Nephron (organoid): ENCODE measurements at regions not wholly inside any gene's neighbourhood (a gene's known extent, or its start where the extent isn't known, plus 50 kb on each side); places are given as distances from the start of the nearest gene placed in this dataset.

Experiments used
- H3K27ac Mint-ChIP-seq, 3 experiments: 2 replicates each; pipeline ENCODE4 v1.8.0; 2020; ENCODE audit warnings: mixed read lengths in 3 of 3, mild to moderate bottlenecking in 2 of 3, moderate library complexity in 1 of 3
- H3K27me3 Mint-ChIP-seq: 2 replicates; pipeline ENCODE4 v1.8.0; 2021; ENCODE audit warnings: low read depth, mild to moderate bottlenecking, moderate library complexity, mixed read lengths
- H3K36me3 Mint-ChIP-seq: 2 replicates; pipeline ENCODE4 v1.8.0; 2020; ENCODE audit warnings: low read depth, mixed read lengths
- H3K4me1 Mint-ChIP-seq: 2 replicates; pipeline ENCODE4 v1.8.0; 2020; ENCODE audit warnings: mixed read lengths
- H3K4me3 Mint-ChIP-seq, 3 experiments: 2 replicates each; pipeline ENCODE4 v1.8.0; 2020; ENCODE audit warnings: mild to moderate bottlenecking in 3 of 3, mixed read lengths in 3 of 3, moderate library complexity in 2 of 3
- H3K9me3 Mint-ChIP-seq: 2 replicates; pipeline ENCODE4 v1.8.0; 2020; ENCODE audit warnings: mixed read lengths
- CTCF ChIP-seq, 3 experiments: fragments of 200-600 bp; sonication (generic); IDR thresholded peaks; one replicate each; pipeline ENCODE4 v1.5.0; 2021; ENCODE audit warnings: antibody characterized with exemption in 3 of 3; ENCODE audit not compliant: unreplicated experiment in 3 of 3

- H3K27ac Mint-ChIP-seq, result no peak overlapping the region
- H3K4me1 Mint-ChIP-seq, result no peaks in the 10 kb centered on the region
- H3K4me3 Mint-ChIP-seq, result no peak overlapping the region
- TF ChIP-seq CTCF (IDR thresholded peaks at IDR 0.05; ENCODE audit: unreplicated experiment in 3 of 3), result no peak
- no peaks in the 10 kb centered on the region for H3K9me3 Mint-ChIP-seq
- H3K27me3 Mint-ChIP-seq, result no peaks in the 10 kb centered on the region
- H3K36me3 Mint-ChIP-seq, result no peaks in the 10 kb centered on the region
Measured at GRCh38 chr14:49492151-49492550, 94.0 kb downstream of the RPS29 start.

GRCh38 chr14:49489341-49489740, 96.8 kb downstream of the RPS29 start:
- Mint-ChIP-seq H3K4me1 (no peaks in the 10 kb centered on the region), H3K36me3 (no peaks in the 10 kb centered on the region), H3K27ac (no peak overlapping the region), H3K27me3 (no peaks in the 10 kb centered on the region), H3K4me3 (no peak overlapping the region), H3K9me3 (no peaks in the 10 kb centered on the region)
- no peak for TF ChIP-seq CTCF (IDR thresholded peaks at IDR 0.05; ENCODE audit: unreplicated experiment in 3 of 3)

DNA sequence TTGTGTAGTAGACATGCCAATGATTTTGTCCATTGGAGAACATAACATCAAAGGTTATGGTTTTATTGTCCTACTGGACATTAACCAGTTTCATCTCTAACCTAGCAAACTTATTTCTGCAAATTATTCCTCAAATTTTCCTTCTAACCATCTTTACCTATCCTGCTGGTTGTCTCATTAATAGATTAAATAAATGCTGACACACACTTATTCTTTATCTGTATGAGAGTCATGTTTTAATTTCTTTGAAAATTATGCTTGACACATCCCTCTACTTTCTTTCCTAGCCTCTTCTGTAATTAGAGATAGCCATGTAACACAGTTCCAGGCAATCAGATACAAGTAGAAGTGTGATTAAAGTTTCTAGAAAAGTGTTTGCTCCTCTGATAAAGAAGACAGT, 98.9 kb downstream of the RPS29 start:
- Mint-ChIP-seq H3K9me3 (no peaks in the 10 kb centered on the region), H3K4me1 (no peaks in the 10 kb centered on the region), H3K27me3 (no peaks in the 10 kb centered on the region), H3K36me3 (no peaks in the 10 kb centered on the region), H3K27ac (no peak overlapping the region), H3K4me3 (no peak overlapping the region)
- no peak for TF ChIP-seq CTCF (IDR thresholded peaks at IDR 0.05; ENCODE audit: unreplicated experiment in 3 of 3)

DNA sequence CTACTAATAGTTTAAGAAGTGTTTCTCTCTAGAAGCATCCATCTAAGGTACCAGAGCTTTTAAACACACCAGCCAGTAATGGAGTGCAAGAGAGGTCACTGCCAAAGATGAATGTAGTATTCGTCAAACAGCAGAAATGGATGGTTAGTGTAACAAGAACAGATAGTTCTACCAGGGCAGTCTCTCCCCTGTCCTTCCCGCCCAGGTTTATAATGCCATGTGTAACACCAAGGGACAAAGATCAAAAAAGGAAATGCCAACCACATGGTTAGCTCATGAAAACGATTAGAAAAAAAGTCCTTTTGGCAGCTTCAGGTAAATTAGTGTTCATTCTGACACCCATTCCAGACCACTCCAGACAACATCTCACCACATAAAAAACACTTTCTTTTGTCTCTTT, 100.9 kb downstream of the RPS29 start:
- H3K36me3 Mint-ChIP-seq, result no peaks in the 10 kb centered on the region
- no peak overlapping the region for H3K27ac Mint-ChIP-seq
- H3K27me3 Mint-ChIP-seq, result no peaks in the 10 kb centered on the region
- peaks cover 3% of the 10 kb centered on the region for H3K4me1 Mint-ChIP-seq
- H3K9me3 Mint-ChIP-seq, result peaks cover 3% of the 10 kb centered on the region
- no peak for TF ChIP-seq CTCF (IDR thresholded peaks at IDR 0.05; ENCODE audit: unreplicated experiment in 3 of 3)
- H3K4me3 Mint-ChIP-seq, result no peak overlapping the region

DNA sequence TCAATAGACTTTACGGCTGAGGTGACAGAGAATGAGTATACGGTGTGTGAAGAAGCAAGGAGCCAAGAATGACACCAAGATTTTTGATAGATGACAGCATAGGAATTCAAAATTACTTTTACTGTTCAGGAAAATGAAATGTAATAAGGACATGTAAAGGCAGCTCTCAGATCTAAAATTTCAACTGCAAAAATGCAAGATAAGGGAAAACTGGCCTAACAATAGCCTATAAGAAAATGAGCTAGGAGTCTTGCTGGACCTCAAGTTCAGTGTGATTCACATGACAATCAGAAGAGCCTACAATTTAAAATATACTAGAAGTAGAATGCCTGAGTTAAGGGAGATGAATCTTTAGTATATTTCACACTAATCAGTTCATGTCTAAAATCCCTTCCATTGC, 102.0 kb downstream of the RPS29 start:
- no peak for TF ChIP-seq CTCF (IDR thresholded peaks at IDR 0.05; ENCODE audit: unreplicated experiment in 3 of 3)
- Mint-ChIP-seq H3K4me3 (no peak overlapping the region), H3K27me3 (no peaks in the 10 kb centered on the region), H3K36me3 (no peaks in the 10 kb centered on the region), H3K4me1 (peaks cover 5% of the 10 kb centered on the region), H3K27ac (no peak overlapping the region), H3K9me3 (peaks cover 3% of the 10 kb centered on the region)

DNA sequence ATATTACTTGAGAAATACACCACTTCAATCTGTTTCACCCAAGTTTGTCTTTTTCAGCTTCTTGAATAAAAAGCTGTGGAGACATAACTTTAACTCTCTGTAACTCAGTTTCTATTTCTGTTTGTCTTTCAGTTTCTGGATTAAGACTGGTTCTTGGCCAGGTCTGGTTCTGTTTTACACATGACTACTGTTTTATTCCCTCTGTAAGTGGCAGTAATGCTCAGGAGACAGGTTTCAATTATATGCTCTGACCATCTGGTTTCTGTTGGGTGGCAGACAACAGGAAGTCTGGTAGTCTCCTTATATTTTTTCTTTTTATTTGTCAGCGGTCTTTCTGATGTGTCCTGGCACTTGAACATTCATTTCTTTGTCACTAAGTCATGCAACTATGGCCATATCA, 102.9 kb downstream of the RPS29 start:
- Mint-ChIP-seq H3K4me1 (peaks cover 5% of the 10 kb centered on the region), H3K27me3 (no peaks in the 10 kb centered on the region), H3K9me3 (peaks cover 3% of the 10 kb centered on the region), H3K4me3 (no peak overlapping the region), H3K27ac (no peak overlapping the region), H3K36me3 (no peaks in the 10 kb centered on the region)
- no peak for TF ChIP-seq CTCF (IDR thresholded peaks at IDR 0.05; ENCODE audit: unreplicated experiment in 3 of 3)
